ENCODE measurements at regions not wholly inside any gene's neighbourhood (a gene's known extent, or its start where the extent isn't known, plus 50 kb on each side); places are given as distances from the start of the nearest gene placed in this dataset.

- FAIRE-seq (no peak), DNase-seq (ENCODE audit: extremely low read depth in 1 of 4, low spot score in 3 of 4) (no peak), ATAC-seq (no peak)
- Histone ChIP-seq H3K4me2 (ENCODE audit: insufficient read depth, low read length) (no peak overlapping the region), H3K4me3 (no peak overlapping the region), H3K27ac (ENCODE audit: extremely low read depth, low read depth, low read length) (no peak overlapping the region), H3K9ac (ENCODE audit: insufficient read depth in 1 of 2, low read depth in 2 of 2, low read length in 2 of 2) (no peak overlapping the region), H3K9me3 (replicated peaks; ENCODE audit: control insufficient read depth, insufficient read depth, low read depth, low read length) (no peaks in the 10 kb centered on the region), H3K36me3 (ENCODE audit: control insufficient read depth, insufficient read depth, low read length) (no peaks in the 10 kb centered on the region), H3K27me3 (ENCODE audit: control insufficient read depth in 2 of 2, insufficient read depth in 2 of 2, low read length in 2 of 2) (no peaks in the 10 kb centered on the region), H3K9me1 (ENCODE audit: control insufficient read depth, insufficient read depth, low read length) (no peaks in the 10 kb centered on the region), H2AFZ (ENCODE audit: low read depth, low read length) (no peak overlapping the region), H4K20me1 (replicated peaks; ENCODE audit: control insufficient read depth, insufficient read depth, low read length) (no peaks in the 10 kb centered on the region), H3K79me2 (ENCODE audit: control insufficient read depth, insufficient read depth, low read length) (no peaks in the 10 kb centered on the region), H3K4me1 (replicated peaks in 1 of 2; ENCODE audit: control insufficient read depth in 2 of 2, insufficient read depth in 2 of 2, low read length in 2 of 2) (no peaks in the 10 kb centered on the region)
- BruUV-seq (replicated peaks), result no TSS peak
- intact Hi-C loops (cut with micrococcal nuclease), result no loop called here
- 0% methylated on average over 3 of the region's 3 CpGs for WGBS (ENCODE audit: insufficient coverage, low coverage, missing lambda C conversion rate)
- ChIA-PET POLR2A (no interaction called here), CTCF (ENCODE audit: low intra/inter-chr PET ratio) (no interaction called here)
- in situ Hi-C loops (cut with MboI), result no loop called here
- TF ChIP-seq, protein P1, sequence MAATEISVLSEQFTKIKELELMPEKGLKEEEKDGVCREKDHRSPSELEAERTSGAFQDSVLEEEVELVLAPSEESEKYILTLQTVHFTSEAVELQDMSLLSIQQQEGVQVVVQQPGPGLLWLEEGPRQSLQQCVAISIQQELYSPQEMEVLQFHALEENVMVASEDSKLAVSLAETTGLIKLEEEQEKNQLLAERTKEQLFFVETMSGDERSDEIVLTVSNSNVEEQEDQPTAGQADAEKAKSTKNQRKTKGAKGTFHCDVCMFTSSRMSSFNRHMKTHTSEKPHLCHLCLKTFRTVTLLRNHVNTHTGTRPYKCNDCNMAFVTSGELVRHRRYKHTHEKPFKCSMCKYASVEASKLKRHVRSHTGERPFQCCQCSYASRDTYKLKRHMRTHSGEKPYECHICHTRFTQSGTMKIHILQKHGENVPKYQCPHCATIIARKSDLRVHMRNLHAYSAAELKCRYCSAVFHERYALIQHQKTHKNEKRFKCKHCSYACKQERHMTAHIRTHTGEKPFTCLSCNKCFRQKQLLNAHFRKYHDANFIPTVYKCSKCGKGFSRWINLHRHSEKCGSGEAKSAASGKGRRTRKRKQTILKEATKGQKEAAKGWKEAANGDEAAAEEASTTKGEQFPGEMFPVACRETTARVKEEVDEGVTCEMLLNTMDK (IDR thresholded peaks at IDR 0.05; ENCODE audit: borderline replicate concordance, insufficient read depth, low read depth, low read length, poor library complexity, severe bottlenecking), result no peak
- TF ChIP-seq ZZZ3 (IDR thresholded peaks at IDR 0.05) (no peak), U2AF1 (optimal IDR thresholded peaks at IDR 0.05; ENCODE audit: low read depth, low read length) (no peak), MAFF (IDR thresholded peaks at IDR 0.05; ENCODE audit: low read length) (no peak), NCOR1 (IDR thresholded peaks at IDR 0.05) (no peak), ZNF449 (CRISPR knock-in tag; IDR thresholded peaks at IDR 0.05) (no peak), MAZ (CRISPR knock-in tag; conservative IDR thresholded peaks at IDR 0.05 in 1 of 2, IDR thresholded peaks at IDR 0.05 in 1 of 2) (no peak), RBBP5 (IDR thresholded peaks at IDR 0.05; ENCODE audit: borderline replicate concordance, insufficient read depth, low read length, poor library complexity, severe bottlenecking) (no peak), ZNF551 (CRISPR knock-in tag; IDR thresholded peaks at IDR 0.05) (no peak), RBM22 (IDR thresholded peaks at IDR 0.05; ENCODE audit: low read depth, low read length, poor library complexity, severe bottlenecking) (no peak), FIP1L1 (IDR thresholded peaks at IDR 0.05; ENCODE audit: low read depth, low read length, poor library complexity, severe bottlenecking) (no peak)
- TF ChIP-seq, protein P2, sequence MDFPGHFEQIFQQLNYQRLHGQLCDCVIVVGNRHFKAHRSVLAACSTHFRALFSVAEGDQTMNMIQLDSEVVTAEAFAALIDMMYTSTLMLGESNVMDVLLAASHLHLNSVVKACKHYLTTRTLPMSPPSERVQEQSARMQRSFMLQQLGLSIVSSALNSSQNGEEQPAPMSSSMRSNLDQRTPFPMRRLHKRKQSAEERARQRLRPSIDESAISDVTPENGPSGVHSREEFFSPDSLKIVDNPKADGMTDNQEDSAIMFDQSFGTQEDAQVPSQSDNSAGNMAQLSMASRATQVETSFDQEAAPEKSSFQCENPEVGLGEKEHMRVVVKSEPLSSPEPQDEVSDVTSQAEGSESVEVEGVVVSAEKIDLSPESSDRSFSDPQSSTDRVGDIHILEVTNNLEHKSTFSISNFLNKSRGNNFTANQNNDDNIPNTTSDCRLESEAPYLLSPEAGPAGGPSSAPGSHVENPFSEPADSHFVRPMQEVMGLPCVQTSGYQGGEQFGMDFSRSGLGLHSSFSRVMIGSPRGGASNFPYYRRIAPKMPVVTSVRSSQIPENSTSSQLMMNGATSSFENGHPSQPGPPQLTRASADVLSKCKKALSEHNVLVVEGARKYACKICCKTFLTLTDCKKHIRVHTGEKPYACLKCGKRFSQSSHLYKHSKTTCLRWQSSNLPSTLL (IDR thresholded peaks at IDR 0.05), result no peak
- TF ChIP-seq, protein P3, sequence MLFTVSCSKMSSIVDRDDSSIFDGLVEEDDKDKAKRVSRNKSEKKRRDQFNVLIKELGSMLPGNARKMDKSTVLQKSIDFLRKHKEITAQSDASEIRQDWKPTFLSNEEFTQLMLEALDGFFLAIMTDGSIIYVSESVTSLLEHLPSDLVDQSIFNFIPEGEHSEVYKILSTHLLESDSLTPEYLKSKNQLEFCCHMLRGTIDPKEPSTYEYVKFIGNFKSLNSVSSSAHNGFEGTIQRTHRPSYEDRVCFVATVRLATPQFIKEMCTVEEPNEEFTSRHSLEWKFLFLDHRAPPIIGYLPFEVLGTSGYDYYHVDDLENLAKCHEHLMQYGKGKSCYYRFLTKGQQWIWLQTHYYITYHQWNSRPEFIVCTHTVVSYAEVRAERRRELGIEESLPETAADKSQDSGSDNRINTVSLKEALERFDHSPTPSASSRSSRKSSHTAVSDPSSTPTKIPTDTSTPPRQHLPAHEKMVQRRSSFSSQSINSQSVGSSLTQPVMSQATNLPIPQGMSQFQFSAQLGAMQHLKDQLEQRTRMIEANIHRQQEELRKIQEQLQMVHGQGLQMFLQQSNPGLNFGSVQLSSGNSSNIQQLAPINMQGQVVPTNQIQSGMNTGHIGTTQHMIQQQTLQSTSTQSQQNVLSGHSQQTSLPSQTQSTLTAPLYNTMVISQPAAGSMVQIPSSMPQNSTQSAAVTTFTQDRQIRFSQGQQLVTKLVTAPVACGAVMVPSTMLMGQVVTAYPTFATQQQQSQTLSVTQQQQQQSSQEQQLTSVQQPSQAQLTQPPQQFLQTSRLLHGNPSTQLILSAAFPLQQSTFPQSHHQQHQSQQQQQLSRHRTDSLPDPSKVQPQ (CRISPR knock-in tag; IDR thresholded peaks at IDR 0.05; ENCODE audit: borderline replicate concordance), result no peak
- TF ChIP-seq, protein P4, sequence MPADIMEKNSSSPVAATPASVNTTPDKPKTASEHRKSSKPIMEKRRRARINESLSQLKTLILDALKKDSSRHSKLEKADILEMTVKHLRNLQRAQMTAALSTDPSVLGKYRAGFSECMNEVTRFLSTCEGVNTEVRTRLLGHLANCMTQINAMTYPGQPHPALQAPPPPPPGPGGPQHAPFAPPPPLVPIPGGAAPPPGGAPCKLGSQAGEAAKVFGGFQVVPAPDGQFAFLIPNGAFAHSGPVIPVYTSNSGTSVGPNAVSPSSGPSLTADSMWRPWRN (IDR thresholded peaks at IDR 0.05; ENCODE audit: low read depth), result no peak
These were observed 59.2 kb upstream of the GPR26 start for GRCh38 chr10:123606955-123607354.
